ENCODE measurements at regions not wholly inside any gene's neighbourhood (a gene's known extent, or its start where the extent isn't known, plus 50 kb on each side); places are given as distances from the start of the nearest gene placed in this dataset.
"Not testable (repeated sequence)": the region's sequence is repeated elsewhere in the genome, so short reads cannot be mapped to it uniquely, and the experiment has no call there.

GRCh38 chr17:22102177-22102576 is 409.9 kb downstream of the KCNJ18 start:
- Histone ChIP-seq H3K27ac (ENCODE audit: low read length) (no peak overlapping the region), H3K4me3 (ENCODE audit: low read length) (no peak overlapping the region), H3K4me2 (ENCODE audit: low read depth, low read length) (no peak overlapping the region), H3K4me1 (ENCODE audit: low read length) (no peaks in the 10 kb centered on the region), H3K79me2 (ENCODE audit: low read length) (no peaks in the 10 kb centered on the region), H3K9me2 (replicated peaks; ENCODE audit: insufficient read depth, low read length) (no peaks in the 10 kb centered on the region), H3K9me3 (replicated peaks; ENCODE audit: insufficient read depth, low read length) (no peaks in the 10 kb centered on the region), H3K27me3 (replicated peaks; ENCODE audit: insufficient read depth, low read length) (no peaks in the 10 kb centered on the region), H4K20me1 (ENCODE audit: insufficient read depth, low read length) (no peaks in the 10 kb centered on the region), H2AFZ (ENCODE audit: low read length) (no peak overlapping the region), H3K9ac (ENCODE audit: low read length) (no peak overlapping the region), H3F3A (ENCODE audit: insufficient read depth, low read length) (no peaks in the 10 kb centered on the region), H3K36me3 (replicated peaks; ENCODE audit: insufficient read depth, low read length) (no peaks in the 10 kb centered on the region)
- DNase-seq, result no peak
- TF ChIP-seq EZH2 (optimal IDR thresholded peaks at IDR 0.05; ENCODE audit: low read depth, low read length) (no peak), CTCF (IDR thresholded peaks at IDR 0.05; ENCODE audit: low read length) (no peak), EZH2phosphoT487 (IDR thresholded peaks at IDR 0.05; ENCODE audit: low read length) (no peak)

GRCh38 chr17:22116720-22117119 is 424.4 kb downstream of the KCNJ18 start:
- H4K20me1 ChIP-seq (ENCODE audit: insufficient read depth, low read length); H3K4me2 ChIP-seq (ENCODE audit: low read depth, low read length); H3F3A ChIP-seq (ENCODE audit: insufficient read depth, low read length); H3K4me3 ChIP-seq (ENCODE audit: low read length); H3K79me2 ChIP-seq (ENCODE audit: low read length); H2AFZ ChIP-seq (ENCODE audit: low read length); H3K27ac ChIP-seq (ENCODE audit: low read length); H3K9me2 ChIP-seq (replicated peaks; ENCODE audit: insufficient read depth, low read length); H3K36me3 ChIP-seq (replicated peaks; ENCODE audit: insufficient read depth, low read length); DNase-seq; H3K27me3 ChIP-seq (replicated peaks; ENCODE audit: insufficient read depth, low read length); H3K9ac ChIP-seq (ENCODE audit: low read length); H3K9me3 ChIP-seq (replicated peaks; ENCODE audit: insufficient read depth, low read length); H3K4me1 ChIP-seq (ENCODE audit: low read length): not testable (repeated sequence)

GRCh38 chr17:22117401-22117800 is 425.1 kb downstream of the KCNJ18 start:
- H3K27me3 ChIP-seq (replicated peaks; ENCODE audit: insufficient read depth, low read length); H3K79me2 ChIP-seq (ENCODE audit: low read length); H3K4me1 ChIP-seq (ENCODE audit: low read length); H2AFZ ChIP-seq (ENCODE audit: low read length); H3F3A ChIP-seq (ENCODE audit: insufficient read depth, low read length); H3K27ac ChIP-seq (ENCODE audit: low read length); H3K36me3 ChIP-seq (replicated peaks; ENCODE audit: insufficient read depth, low read length); H3K9me2 ChIP-seq (replicated peaks; ENCODE audit: insufficient read depth, low read length); H3K4me3 ChIP-seq (ENCODE audit: low read length); DNase-seq; H3K4me2 ChIP-seq (ENCODE audit: low read depth, low read length); H4K20me1 ChIP-seq (ENCODE audit: insufficient read depth, low read length); H3K9me3 ChIP-seq (replicated peaks; ENCODE audit: insufficient read depth, low read length); H3K9ac ChIP-seq (ENCODE audit: low read length): not testable (repeated sequence)

GRCh38 chr17:22119016-22119415 is 426.7 kb downstream of the KCNJ18 start:
- H3K27ac ChIP-seq (ENCODE audit: low read length); H3K4me1 ChIP-seq (ENCODE audit: low read length); H4K20me1 ChIP-seq (ENCODE audit: insufficient read depth, low read length); H3F3A ChIP-seq (ENCODE audit: insufficient read depth, low read length); H3K4me2 ChIP-seq (ENCODE audit: low read depth, low read length); H3K79me2 ChIP-seq (ENCODE audit: low read length); H3K9ac ChIP-seq (ENCODE audit: low read length); H3K9me3 ChIP-seq (replicated peaks; ENCODE audit: insufficient read depth, low read length); H2AFZ ChIP-seq (ENCODE audit: low read length); H3K27me3 ChIP-seq (replicated peaks; ENCODE audit: insufficient read depth, low read length); H3K4me3 ChIP-seq (ENCODE audit: low read length); H3K9me2 ChIP-seq (replicated peaks; ENCODE audit: insufficient read depth, low read length); H3K36me3 ChIP-seq (replicated peaks; ENCODE audit: insufficient read depth, low read length); DNase-seq: not testable (repeated sequence)

- H3K9me2 ChIP-seq (replicated peaks; ENCODE audit: insufficient read depth, low read length); H3K9me3 ChIP-seq (replicated peaks; ENCODE audit: insufficient read depth, low read length); H3K79me2 ChIP-seq (ENCODE audit: low read length); H2AFZ ChIP-seq (ENCODE audit: low read length); H3K27ac ChIP-seq (ENCODE audit: low read length); H3K9ac ChIP-seq (ENCODE audit: low read length); H3K27me3 ChIP-seq (replicated peaks; ENCODE audit: insufficient read depth, low read length); H3K4me3 ChIP-seq (ENCODE audit: low read length); H3K4me2 ChIP-seq (ENCODE audit: low read depth, low read length); H3K36me3 ChIP-seq (replicated peaks; ENCODE audit: insufficient read depth, low read length); H4K20me1 ChIP-seq (ENCODE audit: insufficient read depth, low read length); DNase-seq; H3F3A ChIP-seq (ENCODE audit: insufficient read depth, low read length); H3K4me1 ChIP-seq (ENCODE audit: low read length): not testable (repeated sequence)
These were observed 427.4 kb downstream of the KCNJ18 start for GRCh38 chr17:22119751-22120150.
